ENCODE measurements at regions not wholly inside any gene's neighbourhood (a gene's known extent, or its start where the extent isn't known, plus 50 kb on each side); places are given as distances from the start of the nearest gene placed in this dataset.

- in situ Hi-C loops (cut with HindIII; ENCODE audit: low sequenced_read_pairs), result no loop called here
These were observed 95.1 kb upstream of the PLET1 start for GRCh38 chr11:112355726-112356125.

- in situ Hi-C loops (cut with HindIII; ENCODE audit: low sequenced_read_pairs), result no loop called here
These were observed 96.8 kb upstream of the PLET1 start for GRCh38 chr11:112357488-112357887.

- in situ Hi-C loops (cut with HindIII; ENCODE audit: low sequenced_read_pairs), result no loop called here
These were observed 100.7 kb upstream of the PLET1 start for GRCh38 chr11:112361396-112361795.

GRCh38 chr11:112363527-112363926, 102.9 kb upstream of the PLET1 start:
- in situ Hi-C loops (cut with HindIII; ENCODE audit: low sequenced_read_pairs), result no loop called here

- in situ Hi-C loops (cut with HindIII; ENCODE audit: low sequenced_read_pairs), result no loop called here
These were observed 104.4 kb upstream of the PLET1 start for GRCh38 chr11:112364962-112365481.

GRCh38 chr11:112366012-112366411, 105.4 kb upstream of the PLET1 start:
- in situ Hi-C loops (cut with HindIII; ENCODE audit: low sequenced_read_pairs), result no loop called here

GRCh38 chr11:112366777-112367176, 106.1 kb upstream of the PLET1 start:
- in situ Hi-C loops (cut with HindIII; ENCODE audit: low sequenced_read_pairs), result no loop called here

GRCh38 chr11:112367461-112367860, 106.8 kb upstream of the PLET1 start:
- in situ Hi-C loops (cut with HindIII; ENCODE audit: low sequenced_read_pairs), result no loop called here

GRCh38 chr11:112367895-112368294, 107.2 kb upstream of the PLET1 start:
- in situ Hi-C loops (cut with HindIII; ENCODE audit: low sequenced_read_pairs), result no loop called here

- in situ Hi-C loops (cut with HindIII; ENCODE audit: low sequenced_read_pairs), result no loop called here
These were observed 107.7 kb upstream of the PLET1 start for GRCh38 chr11:112368381-112368780.

GRCh38 chr11:112369374-112369773, 108.7 kb upstream of the PLET1 start:
- in situ Hi-C loops (cut with HindIII; ENCODE audit: low sequenced_read_pairs), result no loop called here

- in situ Hi-C loops (cut with HindIII; ENCODE audit: low sequenced_read_pairs), result no loop called here
These were observed 109.3 kb upstream of the PLET1 start for GRCh38 chr11:112369916-112370315.

- in situ Hi-C loops (cut with HindIII; ENCODE audit: low sequenced_read_pairs), result no loop called here
These were observed 114.0 kb upstream of the PLET1 start for GRCh38 chr11:112374486-112375140.

GRCh38 chr11:112377946-112378345, 117.3 kb upstream of the PLET1 start:
- in situ Hi-C loops (cut with HindIII; ENCODE audit: low sequenced_read_pairs), result no loop called here

- in situ Hi-C loops (cut with HindIII; ENCODE audit: low sequenced_read_pairs), result no loop called here
These were observed 119.8 kb upstream of the PLET1 start for GRCh38 chr11:112380464-112380863.

GRCh38 chr11:112381578-112381977, 120.9 kb upstream of the PLET1 start:
- in situ Hi-C loops (cut with HindIII; ENCODE audit: low sequenced_read_pairs), result no loop called here

GRCh38 chr11:112382561-112382960, 121.9 kb upstream of the PLET1 start:
- in situ Hi-C loops (cut with HindIII; ENCODE audit: low sequenced_read_pairs), result no loop called here

GRCh38 chr11:112388496-112388895, 127.8 kb upstream of the PLET1 start:
- in situ Hi-C loops (cut with HindIII; ENCODE audit: low sequenced_read_pairs), result no loop called here

GRCh38 chr11:112391086-112391485, 130.4 kb upstream of the PLET1 start:
- in situ Hi-C loops (cut with HindIII; ENCODE audit: low sequenced_read_pairs), result no loop called here

- in situ Hi-C loops (cut with HindIII; ENCODE audit: low sequenced_read_pairs), result no loop called here
These were observed 132.2 kb upstream of the PLET1 start for GRCh38 chr11:112392904-112393303.

GRCh38 chr11:112394304-112394703, 133.6 kb upstream of the PLET1 start:
- in situ Hi-C loops (cut with HindIII; ENCODE audit: low sequenced_read_pairs), result no loop called here

- in situ Hi-C loops (cut with HindIII; ENCODE audit: low sequenced_read_pairs), result no loop called here
These were observed 135.4 kb upstream of the PLET1 start for GRCh38 chr11:112396076-112396475.

All from DLD1 (cell line).